Suprapubic skin (tissue), 4 donors: ENCODE measurements at regions not wholly inside any gene's neighbourhood (a gene's known extent, or its start where the extent isn't known, plus 50 kb on each side); places are given as distances from the start of the nearest gene placed in this dataset.

Source experiments
- DNase-seq, 2 donors: peaks; one replicate each; pipeline ENCODE4 v3.0.0-alpha.2; 2019; ENCODE audit warnings: low spot score in 2 of 2
- H3K27ac ChIP-seq: fragments of 200-600 bp; sonication (generic); one replicate; pipeline ENCODE4 v1.5.1; 2019
- H3K27me3 ChIP-seq: fragments of 200-600 bp; sonication (generic); one replicate; pipeline ENCODE4 v1.5.1; 2019
- H3K36me3 ChIP-seq: fragments of 200-600 bp; sonication (generic); one replicate; pipeline ENCODE4 v1.5.1; 2019
- H3K4me1 ChIP-seq: fragments of 200-600 bp; sonication (generic); one replicate; pipeline ENCODE4 v1.5.1; 2019
- H3K4me3 ChIP-seq: fragments of 200-600 bp; sonication (generic); one replicate; pipeline ENCODE4 v1.5.1; 2019; ENCODE audit warnings: mild to moderate bottlenecking
- H3K9me3 ChIP-seq: fragments of 200-600 bp; sonication (generic); one replicate; pipeline ENCODE4 v1.5.1; 2019
- EP300 ChIP-seq: sonication (generic); formaldehyde crosslinking; IDR thresholded peaks from one replicate; pipeline ENCODE4 v1.6.1; 2017; ENCODE audit warnings: antibody characterized with exemption
- POLR2A ChIP-seq, 2 donors: fragments of 450-650 bp; IDR thresholded peaks; one replicate each; pipeline ENCODE4 v1.6.1; 2017; ENCODE audit warnings: antibody characterized with exemption in 2 of 2, mild to moderate bottlenecking in 2 of 2, moderate library complexity in 2 of 2
- POLR2AphosphoS5 ChIP-seq, 3 donors: sonication (generic); formaldehyde crosslinking; IDR thresholded peaks; one replicate each; pipeline ENCODE4 v1.6.1; 2017; ENCODE audit warnings: antibody characterized with exemption in 3 of 3
- WGBS: methylation state at CpG from one replicate; pipeline ENCODE4 v1.1.5; 2018; 5-methylcytosine and 5-hydroxymethylcytosine counted together
- TF ChIP-seq, protein P1 (sequence below), 2 donors: fragments of 200-600 bp in 1 of 2; fragments of 450-650 bp in 1 of 2; sonication (generic) in 1 of 2; IDR thresholded peaks; one replicate each; pipeline ENCODE4 v1.5.1; 2016 to 2019; ENCODE audit warnings: antibody characterized with exemption in 2 of 2, mild to moderate bottlenecking in 1 of 2, moderate library complexity in 1 of 2

DNA sequence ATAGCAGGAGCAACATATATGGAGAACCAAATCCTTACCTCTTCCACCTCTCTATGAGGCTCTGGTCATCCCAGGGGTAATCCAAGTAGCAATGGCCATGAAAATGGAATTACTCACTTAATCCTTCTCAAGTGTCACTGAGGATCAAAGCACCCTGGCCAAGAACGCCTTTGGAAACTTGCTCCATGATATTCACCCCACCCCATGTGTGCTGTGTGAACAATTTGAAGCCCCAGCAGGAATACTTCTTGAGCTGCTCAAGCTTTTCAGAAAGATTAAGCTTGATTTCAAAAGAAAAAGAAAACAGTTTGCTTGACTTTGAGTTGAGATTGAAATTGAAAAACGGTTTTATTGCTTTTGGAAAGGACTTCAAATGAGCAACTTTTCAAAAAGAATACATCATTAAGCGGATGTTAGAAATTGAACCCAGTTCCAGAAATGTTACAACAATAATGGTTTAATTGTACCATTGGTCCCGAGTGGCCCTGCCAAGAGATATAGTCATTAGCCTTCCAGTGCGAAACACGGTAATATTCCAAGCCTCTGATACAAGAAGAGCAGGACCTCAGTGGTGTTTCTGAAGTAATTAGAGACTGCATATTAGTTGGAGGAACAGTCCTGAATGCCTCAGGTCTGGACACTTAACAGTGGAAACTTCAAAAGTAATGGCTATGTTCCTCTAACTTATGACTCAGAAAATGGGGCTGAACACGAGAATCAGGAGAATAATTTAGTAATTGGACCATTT, 208.1 kb downstream of the NEBL start:
- no peak for TF ChIP-seq POLR2AphosphoS5 (IDR thresholded peaks at IDR 0.05)
- TF ChIP-seq POLR2A (IDR thresholded peaks at IDR 0.05) = no peak
- TF ChIP-seq EP300 = no peak
- TF ChIP-seq, protein P1, sequence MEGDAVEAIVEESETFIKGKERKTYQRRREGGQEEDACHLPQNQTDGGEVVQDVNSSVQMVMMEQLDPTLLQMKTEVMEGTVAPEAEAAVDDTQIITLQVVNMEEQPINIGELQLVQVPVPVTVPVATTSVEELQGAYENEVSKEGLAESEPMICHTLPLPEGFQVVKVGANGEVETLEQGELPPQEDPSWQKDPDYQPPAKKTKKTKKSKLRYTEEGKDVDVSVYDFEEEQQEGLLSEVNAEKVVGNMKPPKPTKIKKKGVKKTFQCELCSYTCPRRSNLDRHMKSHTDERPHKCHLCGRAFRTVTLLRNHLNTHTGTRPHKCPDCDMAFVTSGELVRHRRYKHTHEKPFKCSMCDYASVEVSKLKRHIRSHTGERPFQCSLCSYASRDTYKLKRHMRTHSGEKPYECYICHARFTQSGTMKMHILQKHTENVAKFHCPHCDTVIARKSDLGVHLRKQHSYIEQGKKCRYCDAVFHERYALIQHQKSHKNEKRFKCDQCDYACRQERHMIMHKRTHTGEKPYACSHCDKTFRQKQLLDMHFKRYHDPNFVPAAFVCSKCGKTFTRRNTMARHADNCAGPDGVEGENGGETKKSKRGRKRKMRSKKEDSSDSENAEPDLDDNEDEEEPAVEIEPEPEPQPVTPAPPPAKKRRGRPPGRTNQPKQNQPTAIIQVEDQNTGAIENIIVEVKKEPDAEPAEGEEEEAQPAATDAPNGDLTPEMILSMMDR (IDR thresholded peaks at IDR 0.05) = no peak
- Histone ChIP-seq H3K9me3 (no peaks in the 10 kb centered on the region), H3K4me3 (no peak overlapping the region), H3K4me1 (no peaks in the 10 kb centered on the region), H3K27ac (no peak overlapping the region), H3K36me3 (no peaks in the 10 kb centered on the region), H3K27me3 (no peaks in the 10 kb centered on the region)
- WGBS = 72% methylated on average over 7 of the region's 7 CpGs
- DNase-seq = no peak

DNA sequence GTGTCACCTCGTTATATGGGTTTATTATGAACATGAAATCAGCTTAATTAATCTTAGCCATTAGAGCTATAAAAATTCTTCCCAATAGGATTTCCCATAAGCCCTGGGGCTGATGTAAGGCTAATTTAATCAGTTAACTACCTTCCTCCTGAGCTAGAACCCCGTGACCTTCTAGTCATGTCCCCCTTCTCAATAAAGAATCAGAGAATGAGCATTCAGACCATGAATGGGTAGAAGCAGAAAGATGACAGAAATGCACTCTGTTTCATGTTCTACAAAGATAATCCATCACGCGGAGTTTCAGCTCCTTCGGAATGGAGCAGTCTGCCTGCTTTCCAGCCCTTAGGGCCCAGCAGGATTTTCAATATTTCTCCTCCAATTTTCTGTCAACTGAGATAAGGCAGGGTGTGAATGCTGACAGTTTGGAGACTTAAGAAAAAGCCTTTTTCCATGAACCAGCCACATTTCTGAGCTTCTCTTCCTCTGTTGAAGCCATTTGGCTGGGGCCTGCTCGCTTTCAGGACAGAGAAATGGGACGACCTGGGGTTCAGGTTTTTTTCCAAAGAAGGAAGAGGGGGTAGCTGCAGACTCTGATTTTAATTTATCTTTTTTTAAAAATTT, 211.0 kb downstream of the NEBL start:
- no peak for DNase-seq
- TF ChIP-seq EP300 = no peak
- TF ChIP-seq, protein P1 (IDR thresholded peaks at IDR 0.05) = no peak
- no peak for TF ChIP-seq POLR2A (IDR thresholded peaks at IDR 0.05)
- TF ChIP-seq POLR2AphosphoS5 (IDR thresholded peaks at IDR 0.05) = no peak
- Histone ChIP-seq H3K36me3 (no peaks in the 10 kb centered on the region), H3K4me3 (no peak overlapping the region), H3K9me3 (no peaks in the 10 kb centered on the region), H3K27me3 (no peaks in the 10 kb centered on the region), H3K4me1 (no peaks in the 10 kb centered on the region), H3K27ac (no peak overlapping the region)
- WGBS = 85% methylated on average over 7 of the region's 7 CpGs

DNA sequence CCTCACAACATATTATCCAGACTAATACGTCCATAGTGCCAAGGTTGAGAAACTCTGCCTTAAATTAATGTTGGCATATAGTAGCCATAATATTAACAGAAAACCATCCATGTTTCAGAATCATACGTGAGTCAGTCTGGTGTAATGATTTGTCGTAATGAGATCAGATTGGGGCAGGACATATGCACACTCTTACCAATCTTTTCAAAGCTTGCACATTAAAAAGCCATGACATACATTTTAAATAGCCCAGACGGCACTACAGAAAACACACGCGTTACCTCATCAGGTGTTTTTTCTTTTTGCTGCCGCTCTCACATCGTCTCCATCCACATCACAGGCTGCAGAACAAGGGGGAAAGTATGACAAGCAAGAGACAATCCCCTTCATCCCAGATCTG, 211.6 kb downstream of the NEBL start:
- H3K4me3 ChIP-seq = no peak overlapping the region
- no peak overlapping the region for H3K27ac ChIP-seq
- no peak for TF ChIP-seq POLR2AphosphoS5 (IDR thresholded peaks at IDR 0.05)
- TF ChIP-seq POLR2A (IDR thresholded peaks at IDR 0.05) = no peak
- TF ChIP-seq, protein P1 (IDR thresholded peaks at IDR 0.05) = no peak
- TF ChIP-seq EP300 = no peak
- no peaks in the 10 kb centered on the region for H3K36me3 ChIP-seq
- H3K4me1 ChIP-seq = no peaks in the 10 kb centered on the region
- no peak for DNase-seq
- no peaks in the 10 kb centered on the region for H3K27me3 ChIP-seq
- H3K9me3 ChIP-seq = no peaks in the 10 kb centered on the region
- WGBS = 95% methylated on average over 8 of the region's 8 CpGs

DNA sequence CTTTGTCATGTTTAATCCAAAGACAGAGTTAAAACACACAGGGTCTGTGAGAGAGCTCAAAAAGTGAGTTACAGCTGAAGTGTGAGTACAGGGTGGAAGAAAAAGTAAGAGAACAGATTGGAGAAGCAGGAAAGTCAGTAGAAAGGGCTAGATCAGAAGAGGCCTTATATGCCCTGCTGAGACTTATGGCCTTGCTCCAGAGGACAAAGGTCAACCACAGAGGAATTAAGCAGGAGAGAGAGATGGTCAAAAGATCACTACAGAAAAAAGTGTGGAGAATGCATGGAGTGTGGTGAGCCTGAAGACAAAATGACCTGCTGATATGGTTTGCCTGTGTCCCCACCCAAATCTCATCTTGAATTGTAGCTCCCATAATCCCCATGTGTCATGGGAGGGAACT, 213.8 kb downstream of the NEBL start:
- TF ChIP-seq POLR2A (IDR thresholded peaks at IDR 0.05) (no peak), EP300 (no peak), POLR2AphosphoS5 (IDR thresholded peaks at IDR 0.05) (no peak)
- TF ChIP-seq, protein P1 (IDR thresholded peaks at IDR 0.05) = no peak
- no peak for DNase-seq
- H3K4me3 ChIP-seq = no peak overlapping the region
- no peaks in the 10 kb centered on the region for H3K36me3 ChIP-seq
- no peak overlapping the region for H3K27ac ChIP-seq
- no peaks in the 10 kb centered on the region for H3K4me1 ChIP-seq
- H3K27me3 ChIP-seq = no peaks in the 10 kb centered on the region
- H3K9me3 ChIP-seq = no peaks in the 10 kb centered on the region

- H3K9me3 ChIP-seq = no peaks in the 10 kb centered on the region
- no peaks in the 10 kb centered on the region for H3K36me3 ChIP-seq
- no peak for DNase-seq
- H3K27me3 ChIP-seq = no peaks in the 10 kb centered on the region
- TF ChIP-seq POLR2A (IDR thresholded peaks at IDR 0.05) = no peak
- no peak for TF ChIP-seq POLR2AphosphoS5 (IDR thresholded peaks at IDR 0.05)
- no peak for TF ChIP-seq EP300
- TF ChIP-seq, protein P1 (IDR thresholded peaks at IDR 0.05) = no peak
- H3K4me3 ChIP-seq = no peak overlapping the region
- no peaks in the 10 kb centered on the region for H3K4me1 ChIP-seq
- 82% methylated on average over 3 of the region's 3 CpGs for WGBS
- no peak overlapping the region for H3K27ac ChIP-seq
Measured at GRCh38 chr10:20682782-20683181, 214.3 kb downstream of the NEBL start.
